Right atrium auricular region (tissue), 2 donors: ENCODE measurements at regions not wholly inside any gene's neighbourhood (a gene's known extent, or its start where the extent isn't known, plus 50 kb on each side); places are given as distances from the start of the nearest gene placed in this dataset.

Experiments
- DNase-seq: peaks from one replicate; pipeline ENCODE4 v3.0.0-alpha.2; 2019; ENCODE audit warnings: low spot score
- H3K27ac ChIP-seq, 2 donors: fragments of 200-600 bp; sonication (generic); 1 replicate in 1 of 2; 2 replicates in 1 of 2; pipeline ENCODE4 v1.5.1; 2016 to 2019
- H3K27me3 ChIP-seq, 2 donors: fragments of 200-600 bp; sonication (generic); one replicate each; pipeline versions ENCODE4 v1.5.1 to v1.6.0; 2017 to 2019
- H3K36me3 ChIP-seq: fragments of 200-600 bp; sonication (generic); one replicate; pipeline ENCODE4 v1.5.1; 2016
- H3K4me1 ChIP-seq, 2 donors: fragments of 200-600 bp; sonication (generic); one replicate each; pipeline versions ENCODE4 v1.5.1 to v1.6.0; 2017 to 2019
- H3K4me3 ChIP-seq, 2 donors: fragments of 200-600 bp; sonication (generic); 1 replicate in 1 of 2; 2 replicates in 1 of 2; pipeline ENCODE4 v1.5.1; 2017 to 2019; ENCODE audit warnings: mild to moderate bottlenecking in 1 of 2, moderate library complexity in 1 of 2
- H3K9me3 ChIP-seq, 2 donors: fragments of 200-600 bp; sonication (generic); one replicate each; pipeline ENCODE4 v1.5.1; 2019
- CTCF ChIP-seq, 2 donors: fragments of 200-600 bp; sonication (generic); IDR thresholded peaks; one replicate each; pipeline ENCODE4 v1.5.1; 2019; ENCODE audit warnings: antibody characterized with exemption in 2 of 2

DNA sequence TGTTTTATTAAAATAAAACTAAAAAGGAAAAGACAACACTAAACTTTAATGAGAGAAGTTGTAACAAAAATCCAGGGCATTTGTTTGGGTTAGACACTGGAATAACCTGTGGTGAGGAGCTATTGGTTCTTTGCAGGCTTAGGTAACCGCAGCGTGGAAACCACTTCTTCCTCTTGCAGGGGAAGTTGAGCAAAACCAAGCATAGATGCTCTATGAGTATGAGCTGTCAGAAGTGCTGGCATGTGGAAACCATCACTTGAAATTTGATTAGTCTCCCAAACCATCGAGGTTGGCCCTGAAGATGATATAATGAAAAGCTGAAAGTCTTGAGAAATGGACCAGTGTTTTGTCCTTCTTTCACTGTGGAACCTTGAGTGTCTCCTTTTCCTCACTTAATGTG is 127.1 kb upstream of the RBMS3 start:
- Histone ChIP-seq H3K27me3 (no peaks in the 10 kb centered on the region), H3K9me3 (no peaks in the 10 kb centered on the region), H3K36me3 (no peaks in the 10 kb centered on the region), H3K4me3 (no peak overlapping the region), H3K27ac (no peak overlapping the region), H3K4me1 (no peaks in the 10 kb centered on the region)
- no peak for DNase-seq
- TF ChIP-seq CTCF (IDR thresholded peaks at IDR 0.05), result no peak

DNA sequence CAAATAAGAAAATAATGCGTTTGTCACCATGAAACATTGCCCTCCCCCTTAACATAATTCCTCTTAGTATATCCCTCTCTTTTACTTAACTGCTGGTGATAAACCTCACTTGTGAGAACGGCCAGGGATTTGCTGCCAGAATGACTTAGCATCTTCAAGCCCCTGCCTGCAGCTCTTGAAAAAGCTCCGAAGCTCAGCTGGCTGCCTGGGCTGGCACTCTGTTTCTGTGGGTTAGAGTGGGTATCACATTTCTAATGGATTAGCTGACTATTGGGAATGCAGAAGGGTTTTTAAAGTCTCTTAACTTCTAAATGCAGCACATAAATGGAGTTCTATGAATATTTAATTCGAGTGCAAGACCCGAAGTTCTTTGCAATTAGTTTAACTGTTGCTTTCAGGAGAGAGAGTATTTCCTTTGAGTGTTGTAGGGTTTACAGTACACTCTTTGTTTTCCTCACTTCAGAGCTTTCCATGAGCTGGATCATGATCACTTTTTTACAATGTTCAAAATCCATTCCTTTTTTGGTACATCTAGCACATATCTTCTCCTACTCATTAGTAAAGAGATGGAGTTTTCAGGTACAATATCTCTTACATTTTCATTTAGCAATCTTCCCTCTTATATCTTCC is 124.7 kb upstream of the RBMS3 start:
- H3K36me3 ChIP-seq, result no peaks in the 10 kb centered on the region
- no peak overlapping the region for H3K4me3 ChIP-seq
- no peaks in the 10 kb centered on the region for H3K27me3 ChIP-seq
- DNase-seq, result no peak
- H3K27ac ChIP-seq, result no peak overlapping the region
- no peaks in the 10 kb centered on the region for H3K4me1 ChIP-seq
- TF ChIP-seq CTCF (IDR thresholded peaks at IDR 0.05), result no peak
- no peaks in the 10 kb centered on the region for H3K9me3 ChIP-seq

GRCh38 chr3:29164825-29165224 is 116.0 kb upstream of the RBMS3 start:
- no peaks in the 10 kb centered on the region for H3K36me3 ChIP-seq
- no peak overlapping the region for H3K4me3 ChIP-seq
- DNase-seq, result no peak
- no peaks in the 10 kb centered on the region for H3K9me3 ChIP-seq
- H3K4me1 ChIP-seq, result no peaks in the 10 kb centered on the region
- no peak for TF ChIP-seq CTCF (IDR thresholded peaks at IDR 0.05)
- no peaks in the 10 kb centered on the region for H3K27me3 ChIP-seq
- H3K27ac ChIP-seq, result no peak overlapping the region

DNA sequence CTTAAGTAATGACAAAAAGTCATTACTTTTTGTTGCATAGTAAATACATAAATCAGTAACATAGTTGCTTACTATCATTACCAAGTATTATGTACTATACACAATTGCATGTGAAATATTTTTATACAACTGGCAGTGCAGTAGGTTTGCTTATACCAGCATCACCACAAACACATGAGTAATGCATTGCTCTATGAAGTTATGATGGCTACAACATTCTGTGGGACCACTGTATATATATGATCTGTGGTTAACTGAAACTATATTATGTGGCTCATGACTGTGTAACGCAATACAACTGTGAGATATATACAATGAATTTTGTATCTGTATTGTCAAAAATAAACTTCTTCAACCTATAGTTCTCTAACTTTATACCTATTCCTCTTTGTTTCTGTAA is 113.7 kb upstream of the RBMS3 start:
- H3K27me3 ChIP-seq, result no peaks in the 10 kb centered on the region
- TF ChIP-seq CTCF (IDR thresholded peaks at IDR 0.05), result no peak
- H3K27ac ChIP-seq, result no peak overlapping the region
- H3K9me3 ChIP-seq, result no peaks in the 10 kb centered on the region
- no peak for DNase-seq
- H3K4me3 ChIP-seq, result no peak overlapping the region
- peaks cover 0 to 12% of the 10 kb centered on the region in 2 donors for H3K4me1 ChIP-seq
- H3K36me3 ChIP-seq, result no peaks in the 10 kb centered on the region

GRCh38 chr3:29168081-29168480 is 112.8 kb upstream of the RBMS3 start:
- Histone ChIP-seq H3K4me3 (no peak overlapping the region), H3K36me3 (no peaks in the 10 kb centered on the region), H3K9me3 (no peaks in the 10 kb centered on the region), H3K27me3 (no peaks in the 10 kb centered on the region), H3K4me1 (peaks cover 0 to 12% of the 10 kb centered on the region in 2 donors), H3K27ac (no peak overlapping the region)
- DNase-seq, result no peak
- no peak for TF ChIP-seq CTCF (IDR thresholded peaks at IDR 0.05)

DNA sequence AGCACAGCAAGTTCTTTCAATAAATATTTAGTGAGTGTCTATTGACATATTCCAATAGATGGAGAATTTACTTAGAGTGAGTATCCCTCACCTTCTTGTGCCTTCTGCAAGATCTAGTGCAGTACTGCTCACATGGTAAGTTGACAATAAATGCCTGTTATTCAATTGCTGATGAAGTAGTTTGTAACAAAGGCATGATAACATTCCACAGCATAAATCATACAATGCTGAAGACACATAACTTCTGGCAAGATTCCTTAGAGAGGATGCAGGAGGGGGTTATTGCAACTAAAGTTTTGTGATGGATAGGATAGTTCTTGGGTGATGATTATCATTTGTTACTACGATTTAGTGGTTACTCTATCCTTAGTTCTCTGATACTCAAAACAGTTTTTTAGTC is 112.2 kb upstream of the RBMS3 start:
- no peak for TF ChIP-seq CTCF (IDR thresholded peaks at IDR 0.05)
- Histone ChIP-seq H3K4me3 (no peak overlapping the region), H3K9me3 (no peaks in the 10 kb centered on the region), H3K4me1 (peaks cover 0 to 12% of the 10 kb centered on the region in 2 donors), H3K27me3 (no peaks in the 10 kb centered on the region), H3K36me3 (no peaks in the 10 kb centered on the region), H3K27ac (no peak overlapping the region)
- no peak for DNase-seq
